ENCODE measurements at regions not wholly inside any gene's neighbourhood (a gene's known extent, or its start where the extent isn't known, plus 50 kb on each side); places are given as distances from the start of the nearest gene placed in this dataset.

GRCh38 chr5:8321272-8321671 is 452.3 kb downstream of the MTRR start (continued):
- TF ChIP-seq, protein P1, sequence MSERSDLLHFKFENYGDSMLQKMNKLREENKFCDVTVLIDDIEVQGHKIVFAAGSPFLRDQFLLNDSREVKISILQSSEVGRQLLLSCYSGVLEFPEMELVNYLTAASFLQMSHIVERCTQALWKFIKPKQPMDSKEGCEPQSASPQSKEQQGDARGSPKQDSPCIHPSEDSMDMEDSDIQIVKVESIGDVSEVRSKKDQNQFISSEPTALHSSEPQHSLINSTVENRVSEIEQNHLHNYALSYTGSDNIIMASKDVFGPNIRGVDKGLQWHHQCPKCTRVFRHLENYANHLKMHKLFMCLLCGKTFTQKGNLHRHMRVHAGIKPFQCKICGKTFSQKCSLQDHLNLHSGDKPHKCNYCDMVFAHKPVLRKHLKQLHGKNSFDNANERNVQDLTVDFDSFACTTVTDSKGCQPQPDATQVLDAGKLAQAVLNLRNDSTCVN (CRISPR knock-in tag; IDR thresholded peaks at IDR 0.05; ENCODE audit: borderline replicate concordance): no peak
- no peak for TF ChIP-seq ZNF333 (CRISPR knock-in tag; IDR thresholded peaks at IDR 0.05; ENCODE audit: borderline replicate concordance)
- TF ChIP-seq CBFB (CRISPR knock-in tag; IDR thresholded peaks at IDR 0.05): no peak
- TF ChIP-seq PRPF4 (IDR thresholded peaks at IDR 0.05; ENCODE audit: low read depth, low read length, poor library complexity, severe bottlenecking): no peak
- no peak for TF ChIP-seq RAD51 (IDR thresholded peaks at IDR 0.05; ENCODE audit: borderline replicate concordance)

GRCh38 chr5:8322484-8322883 is 453.5 kb downstream of the MTRR start:
- peaks cover 37% of the 10 kb centered on the region for H3K9me3 ChIP-seq (ENCODE audit: low read length)
- no peaks in the 10 kb centered on the region for H4K20me1 ChIP-seq (ENCODE audit: insufficient read depth, low read length)
- no peak for FAIRE-seq
- 0% methylated on average over 2 of the region's 2 CpGs for WGBS (ENCODE audit: low lambda C conversion rate)
- H3K27ac ChIP-seq (ENCODE audit: extremely low read length, insufficient read depth, low read length): no peak overlapping the region
- no peak for DNase-seq (ENCODE audit: low spot score)
- TF ChIP-seq ZNF530 (CRISPR knock-in tag; IDR thresholded peaks at IDR 0.05; ENCODE audit: low read depth): no peak
- TF ChIP-seq, protein P2, sequence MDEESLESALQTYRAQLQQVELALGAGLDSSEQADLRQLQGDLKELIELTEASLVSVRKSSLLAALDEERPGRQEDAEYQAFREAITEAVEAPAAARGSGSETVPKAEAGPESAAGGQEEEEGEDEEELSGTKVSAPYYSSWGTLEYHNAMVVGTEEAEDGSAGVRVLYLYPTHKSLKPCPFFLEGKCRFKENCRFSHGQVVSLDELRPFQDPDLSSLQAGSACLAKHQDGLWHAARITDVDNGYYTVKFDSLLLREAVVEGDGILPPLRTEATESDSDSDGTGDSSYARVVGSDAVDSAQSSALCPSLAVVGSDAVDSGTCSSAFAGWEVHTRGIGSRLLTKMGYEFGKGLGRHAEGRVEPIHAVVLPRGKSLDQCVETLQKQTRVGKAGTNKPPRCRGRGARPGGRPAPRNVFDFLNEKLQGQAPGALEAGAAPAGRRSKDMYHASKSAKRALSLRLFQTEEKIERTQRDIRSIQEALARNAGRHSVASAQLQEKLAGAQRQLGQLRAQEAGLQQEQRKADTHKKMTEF (CRISPR knock-in tag; IDR thresholded peaks at IDR 0.05): no peak
- no peak for TF ChIP-seq ZSCAN12 (CRISPR knock-in tag; IDR thresholded peaks at IDR 0.05)
- TF ChIP-seq, protein P3, sequence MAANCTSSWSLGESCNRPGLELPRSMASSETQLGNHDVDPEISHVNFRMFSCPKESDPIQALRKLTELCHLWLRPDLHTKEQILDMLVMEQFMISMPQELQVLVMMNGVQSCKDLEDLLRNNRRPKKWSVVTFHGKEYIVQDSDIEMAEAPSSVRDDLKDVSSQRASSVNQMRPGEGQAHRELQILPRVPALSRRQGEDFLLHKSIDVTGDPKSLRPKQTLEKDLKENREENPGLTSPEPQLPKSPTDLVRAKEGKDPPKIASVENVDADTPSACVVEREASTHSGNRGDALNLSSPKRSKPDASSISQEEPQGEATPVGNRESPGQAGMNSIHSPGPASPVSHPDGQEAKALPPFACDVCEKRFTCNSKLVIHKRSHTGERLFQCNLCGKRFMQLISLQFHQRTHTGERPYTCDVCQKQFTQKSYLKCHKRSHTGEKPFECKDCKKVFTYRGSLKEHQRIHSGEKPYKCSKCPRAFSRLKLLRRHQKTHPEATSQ (CRISPR knock-in tag; IDR thresholded peaks at IDR 0.05; ENCODE audit: borderline replicate concordance): no peak
- no peak for TF ChIP-seq ZNF746 (CRISPR knock-in tag; IDR thresholded peaks at IDR 0.05)
- no peak for TF ChIP-seq CENPX (CRISPR knock-in tag; IDR thresholded peaks at IDR 0.05)
- TF ChIP-seq YEATS4 (CRISPR knock-in tag; IDR thresholded peaks at IDR 0.05; ENCODE audit: borderline replicate concordance): no peak
- no peak for TF ChIP-seq ZNF33A (CRISPR knock-in tag; IDR thresholded peaks at IDR 0.05; ENCODE audit: borderline replicate concordance)
- no peaks in the 10 kb centered on the region for H3K27me3 ChIP-seq (ENCODE audit: control insufficient read depth in 1 of 2, insufficient read depth in 2 of 2, low read length in 2 of 2)
- H3K36me3 ChIP-seq (replicated peaks in 1 of 2; ENCODE audit: control insufficient read depth in 1 of 2, insufficient read depth in 2 of 2, low read length in 2 of 2): no peaks in the 10 kb centered on the region
- no peak for ATAC-seq
- no peak overlapping the region for H2AFZ ChIP-seq (ENCODE audit: low read length)
- in situ Hi-C loops (cut with HindIII; ENCODE audit: extremely low pct_ligation_motif_present, low pct_unique_long_range_greater_than_20kb) (no loop called here), intact Hi-C loops (cut with micrococcal nuclease; ENCODE audit: unreplicated experiment) (no loop called here)
- H3K4me3 ChIP-seq (replicated peaks in 1 of 3; ENCODE audit: insufficient read depth in 1 of 3, low read depth in 2 of 3, low read length in 3 of 3): no peak overlapping the region
- H3K4me1 ChIP-seq (ENCODE audit: insufficient read depth, low read length): no peaks in the 10 kb centered on the region
- no TSS peak for BruUV-seq (replicated peaks)
- POLR2A ChIA-PET: no interaction called here
- H3K4me2 ChIP-seq (ENCODE audit: low read depth, low read length): no peak overlapping the region
- CTCF ChIA-PET (ENCODE audit: low intra/inter-chr PET ratio, low total read pairs): no interaction called here
- no peak overlapping the region for H3K9ac ChIP-seq (ENCODE audit: insufficient read depth, low read depth, low read length)
- no peaks in the 10 kb centered on the region for H3K79me2 ChIP-seq (ENCODE audit: insufficient read depth, low read length)
